22Rv1 (cell line): ENCODE measurements at regions not wholly inside any gene's neighbourhood (a gene's known extent, or its start where the extent isn't known, plus 50 kb on each side); places are given as distances from the start of the nearest gene placed in this dataset.

ENCODE experiments used
- H3K27ac ChIP-seq: fragments of 450-650 bp; 2 replicates; pipeline ENCODE4 v1.5.1; 2017
- CTCF ChIP-seq: fragments of 450-650 bp; IDR thresholded peaks from 2 replicates; pipeline ENCODE4 v1.5.1; 2017; ENCODE audit warnings: mild to moderate bottlenecking
- ZFX ChIP-seq: fragments of 450-650 bp; IDR thresholded peaks from 2 replicates; pipeline ENCODE4 v1.6.1; 2017; ENCODE audit warnings: antibody characterized with exemption, borderline replicate concordance

GRCh38 chr9:117957267-117957666 lies 253.1 kb downstream of the TLR4 start:
- TF ChIP-seq ZFX (no peak), CTCF (no peak)
- H3K27ac ChIP-seq: no peak overlapping the region

GRCh38 chr9:117958726-117959125 lies 254.5 kb downstream of the TLR4 start:
- no peak overlapping the region for H3K27ac ChIP-seq
- TF ChIP-seq CTCF: no peak
- no peak for TF ChIP-seq ZFX

- H3K27ac ChIP-seq: no peak overlapping the region
- TF ChIP-seq CTCF (no peak), ZFX (no peak)
Measured at GRCh38 chr9:117963493-117964090, 259.4 kb downstream of the TLR4 start.

- TF ChIP-seq ZFX (no peak), CTCF (no peak)
- H3K27ac ChIP-seq: no peak overlapping the region
Measured at GRCh38 chr9:117970276-117971050, 266.3 kb downstream of the TLR4 start.

- H3K27ac ChIP-seq: no peak overlapping the region
- no peak for TF ChIP-seq CTCF
- TF ChIP-seq ZFX: no peak
Measured at GRCh38 chr9:117974108-117974507, 269.9 kb downstream of the TLR4 start.

- TF ChIP-seq ZFX (no peak), CTCF (no peak)
Measured at GRCh38 chr9:117979914-117980313, 275.7 kb downstream of the TLR4 start.

GRCh38 chr9:117987945-117988344 lies 283.7 kb downstream of the TLR4 start:
- TF ChIP-seq ZFX (no peak), CTCF (no peak)
- H3K27ac ChIP-seq: no peak overlapping the region

More at GRCh38 chr9:117979914-117980313, 275.7 kb downstream of the TLR4 start:
- no peak overlapping the region for H3K27ac ChIP-seq
